ENCODE measurements at regions not wholly inside any gene's neighbourhood (a gene's known extent, or its start where the extent isn't known, plus 50 kb on each side); places are given as distances from the start of the nearest gene placed in this dataset.

GRCh38 chr1:79681382-79681781 lies 674.9 kb upstream of the ADGRL4 start:
- H3K9me3 Mint-ChIP-seq: peaks cover 15 to 63% (median 36%) of the 10 kb centered on the region in 6 donors
- DNase-seq: no peak
- H3K36me3 Mint-ChIP-seq: peaks cover 0 to 3% (median 0%) of the 10 kb centered on the region in 3 donors
- H3K27ac Mint-ChIP-seq: no peak overlapping the region
- H3K27me3 Mint-ChIP-seq (ENCODE audit: low read depth in 3 of 3): peaks cover 0 to 2% (median 0%) of the 10 kb centered on the region in 3 donors
- no peaks in the 10 kb centered on the region for H3K4me1 Mint-ChIP-seq
- no peak overlapping the region for H3K4me3 Mint-ChIP-seq

DNA sequence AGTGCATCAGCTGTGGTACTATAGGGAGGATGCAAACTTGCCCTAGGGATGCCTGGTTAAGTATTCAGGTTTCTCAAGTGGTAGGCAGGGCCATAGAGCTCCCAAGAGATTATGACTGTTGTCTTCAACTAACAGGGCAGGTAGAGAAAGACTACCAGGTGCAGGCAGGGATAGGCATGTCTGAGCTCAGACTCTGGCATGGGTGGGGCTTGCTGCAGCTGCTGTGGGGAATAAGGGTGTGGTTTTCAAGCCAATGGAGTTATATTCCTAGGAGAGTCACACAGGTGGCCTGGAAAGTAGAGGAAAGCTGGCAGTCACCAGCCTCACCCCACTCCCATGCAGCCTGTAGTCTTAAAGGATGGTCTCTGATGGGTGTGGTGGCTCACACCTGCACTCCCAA lies 673.4 kb upstream of the ADGRL4 start:
- peaks cover 0 to 3% (median 2%) of the 10 kb centered on the region in 3 donors for H3K36me3 Mint-ChIP-seq
- no peak for DNase-seq
- no peak overlapping the region for H3K4me3 Mint-ChIP-seq
- H3K27me3 Mint-ChIP-seq (ENCODE audit: low read depth in 3 of 3): peaks cover 0 to 3% (median 0%) of the 10 kb centered on the region in 3 donors
- H3K9me3 Mint-ChIP-seq: peaks cover 22 to 71% (median 44%) of the 10 kb centered on the region in 6 donors
- no peaks in the 10 kb centered on the region for H3K4me1 Mint-ChIP-seq
- no peak overlapping the region for H3K27ac Mint-ChIP-seq

DNA sequence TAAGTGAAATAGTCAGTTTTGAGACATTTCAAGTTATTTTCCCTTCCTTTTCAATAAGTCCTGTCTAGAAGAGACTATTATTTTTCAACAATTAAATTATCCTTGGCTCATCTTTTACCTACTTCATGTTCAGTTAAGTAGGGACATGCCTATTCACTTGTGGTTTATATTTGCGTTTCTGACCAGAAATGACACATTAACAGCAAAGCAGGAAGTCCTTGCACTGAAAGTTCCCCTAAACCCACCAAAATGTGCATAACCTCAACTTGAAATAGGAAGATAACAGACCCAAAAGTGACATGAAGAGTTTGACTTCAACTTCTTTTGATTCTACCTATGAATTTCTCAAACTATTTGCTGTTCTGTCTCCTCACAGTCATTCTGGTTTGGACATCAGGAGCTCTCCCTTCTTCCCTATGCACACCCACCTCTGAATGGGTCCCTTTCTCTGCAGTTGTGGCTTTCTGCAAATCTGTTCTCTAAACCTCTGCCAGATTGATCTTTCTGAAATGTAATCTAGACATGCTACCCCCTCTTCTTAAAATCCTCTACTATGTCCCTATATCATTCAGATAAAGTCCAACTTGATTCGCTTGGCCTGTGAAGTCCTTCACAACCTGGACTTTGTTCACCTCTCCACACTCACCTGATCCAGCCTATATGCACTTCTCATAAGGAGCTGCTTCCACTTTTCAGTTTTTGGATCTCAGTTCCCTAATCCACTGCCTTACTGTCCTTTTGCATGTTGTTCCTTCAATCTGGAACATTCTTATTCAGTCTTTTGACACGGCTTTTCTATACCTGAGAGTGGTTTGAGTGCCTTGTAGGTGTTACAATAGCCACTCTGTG lies 661.5 kb upstream of the ADGRL4 start:
- H3K4me1 Mint-ChIP-seq: no peaks in the 10 kb centered on the region
- no peak overlapping the region for H3K4me3 Mint-ChIP-seq
- no peak for DNase-seq
- no peaks in the 10 kb centered on the region for H3K36me3 Mint-ChIP-seq
- H3K27me3 Mint-ChIP-seq (ENCODE audit: low read depth in 3 of 3): peaks cover 0 to 2% (median 0%) of the 10 kb centered on the region in 3 donors
- no peak overlapping the region for H3K27ac Mint-ChIP-seq
- peaks cover 3 to 36% (median 32%) of the 10 kb centered on the region in 6 donors for H3K9me3 Mint-ChIP-seq

DNA sequence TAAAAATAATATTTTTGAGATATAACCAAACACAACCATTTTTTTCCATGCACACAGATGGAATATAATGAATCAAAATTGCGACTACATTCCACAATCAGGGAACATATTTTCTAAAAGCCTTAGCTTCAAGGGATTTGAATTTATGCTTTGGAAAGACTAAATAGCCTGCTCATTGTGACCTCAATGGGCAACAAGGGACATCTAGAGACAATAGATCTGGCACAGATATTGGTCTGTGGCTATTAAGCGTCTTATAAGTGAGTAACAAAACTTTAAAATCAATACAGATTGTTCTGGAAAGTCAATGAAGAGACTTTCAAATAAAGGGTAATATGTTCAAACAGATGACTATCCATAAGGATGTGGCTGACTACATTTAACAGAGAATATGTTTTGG lies 660.6 kb upstream of the ADGRL4 start:
- Mint-ChIP-seq H3K27ac (no peak overlapping the region), H3K9me3 (peaks cover 4 to 44% (median 34%) of the 10 kb centered on the region in 6 donors), H3K36me3 (no peaks in the 10 kb centered on the region), H3K4me3 (no peak overlapping the region), H3K4me1 (no peaks in the 10 kb centered on the region), H3K27me3 (ENCODE audit: low read depth in 3 of 3) (peaks cover 0 to 2% (median 0%) of the 10 kb centered on the region in 3 donors)
- DNase-seq: no peak

DNA sequence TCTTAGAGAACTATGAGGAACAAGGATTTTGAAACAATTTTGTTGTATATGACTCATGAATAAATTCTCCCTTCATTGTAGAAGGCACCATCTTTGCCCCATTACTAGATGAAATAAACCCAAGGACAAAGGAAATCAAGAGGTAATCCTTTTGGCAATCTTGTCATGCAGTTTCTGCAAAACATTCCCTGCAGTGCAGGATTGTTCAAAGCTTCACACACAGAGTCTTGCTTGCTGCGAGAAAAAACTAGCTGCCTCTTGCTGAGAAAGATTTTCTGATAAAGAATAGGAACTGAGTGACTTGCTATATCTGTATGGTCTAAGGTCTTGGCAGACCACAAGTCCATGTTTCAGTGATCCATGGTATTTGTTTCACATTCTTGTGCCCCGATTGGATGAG lies 657.4 kb upstream of the ADGRL4 start:
- Mint-ChIP-seq H3K4me3 (no peak overlapping the region), H3K4me1 (no peaks in the 10 kb centered on the region), H3K27me3 (ENCODE audit: low read depth in 3 of 3) (peaks cover 0 to 2% (median 0%) of the 10 kb centered on the region in 3 donors), H3K9me3 (peaks cover 8 to 42% (median 29%) of the 10 kb centered on the region in 6 donors), H3K27ac (no peak overlapping the region), H3K36me3 (no peaks in the 10 kb centered on the region)
- DNase-seq: no peak

GRCh38 chr1:79662596-79662995 lies 656.1 kb upstream of the ADGRL4 start:
- no peaks in the 10 kb centered on the region for H3K36me3 Mint-ChIP-seq
- no peak for DNase-seq
- peaks cover 0 to 2% (median 0%) of the 10 kb centered on the region in 3 donors for H3K27me3 Mint-ChIP-seq (ENCODE audit: low read depth in 3 of 3)
- H3K27ac Mint-ChIP-seq: no peak overlapping the region
- H3K4me1 Mint-ChIP-seq: no peaks in the 10 kb centered on the region
- peaks cover 5 to 38% (median 22%) of the 10 kb centered on the region in 6 donors for H3K9me3 Mint-ChIP-seq
- no peak overlapping the region for H3K4me3 Mint-ChIP-seq

DNA sequence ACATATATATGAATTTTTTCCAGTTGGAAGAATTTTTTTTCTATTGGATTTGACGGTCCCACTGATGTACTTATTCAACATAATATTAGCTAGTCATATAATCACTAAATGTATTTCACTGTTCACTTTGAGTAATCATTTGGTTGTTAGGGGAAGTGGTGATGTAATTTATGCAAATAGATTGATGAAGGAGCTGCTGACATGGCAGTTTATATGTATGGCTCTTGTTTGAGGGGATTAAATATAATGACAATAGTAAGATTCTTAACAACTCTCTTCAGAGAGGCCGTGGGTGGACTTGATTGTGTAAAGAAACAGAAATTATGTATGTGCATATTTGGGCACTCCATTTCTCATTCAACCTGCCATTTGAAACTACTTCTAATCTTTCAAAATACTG lies 653.6 kb upstream of the ADGRL4 start:
- DNase-seq: no peak
- Mint-ChIP-seq H3K36me3 (no peaks in the 10 kb centered on the region), H3K27me3 (ENCODE audit: low read depth in 3 of 3) (peaks cover 0 to 2% (median 0%) of the 10 kb centered on the region in 3 donors), H3K9me3 (peaks cover 8 to 41% (median 17%) of the 10 kb centered on the region in 6 donors), H3K27ac (no peak overlapping the region), H3K4me1 (no peaks in the 10 kb centered on the region), H3K4me3 (no peak overlapping the region)

- Mint-ChIP-seq H3K9me3 (peaks cover 10 to 41% (median 15%) of the 10 kb centered on the region in 6 donors), H3K4me3 (no peak overlapping the region), H3K27ac (no peak overlapping the region), H3K27me3 (ENCODE audit: low read depth in 3 of 3) (no peaks in the 10 kb centered on the region), H3K4me1 (no peaks in the 10 kb centered on the region), H3K36me3 (no peaks in the 10 kb centered on the region)
- no peak for DNase-seq
Observed at GRCh38 chr1:79657951-79658658, 651.6 kb upstream of the ADGRL4 start.

- Mint-ChIP-seq H3K36me3 (no peaks in the 10 kb centered on the region), H3K27ac (no peak overlapping the region), H3K9me3 (peaks cover 7 to 39% (median 12%) of the 10 kb centered on the region in 6 donors), H3K4me3 (no peak overlapping the region), H3K4me1 (no peaks in the 10 kb centered on the region), H3K27me3 (ENCODE audit: low read depth in 3 of 3) (no peaks in the 10 kb centered on the region)
- no peak for DNase-seq
Observed at GRCh38 chr1:79655876-79656275, 649.3 kb upstream of the ADGRL4 start.

DNA sequence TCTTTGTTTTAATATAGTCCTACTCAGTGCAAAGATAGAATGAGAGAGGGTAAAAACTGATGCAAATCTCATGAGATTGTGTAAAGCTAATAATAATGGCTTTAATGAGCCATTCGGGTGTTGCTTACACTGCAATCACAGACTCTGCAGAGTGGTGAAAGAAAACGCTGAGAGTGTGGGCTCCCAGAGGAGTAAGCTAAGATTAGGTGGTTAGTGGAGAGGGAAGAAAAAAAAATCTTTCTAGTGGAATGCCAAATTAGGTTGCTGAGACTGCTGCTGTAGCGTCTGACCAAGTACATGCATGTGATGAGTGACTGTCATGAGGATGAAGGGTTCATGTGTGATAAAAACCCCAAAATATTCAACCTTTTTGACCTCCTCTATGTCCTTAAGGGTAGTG lies 645.9 kb upstream of the ADGRL4 start:
- no peak overlapping the region for H3K27ac Mint-ChIP-seq
- no peak overlapping the region for H3K4me3 Mint-ChIP-seq
- H3K9me3 Mint-ChIP-seq: peaks cover 7 to 42% (median 16%) of the 10 kb centered on the region in 6 donors
- no peak for DNase-seq
- no peaks in the 10 kb centered on the region for H3K36me3 Mint-ChIP-seq
- no peaks in the 10 kb centered on the region for H3K27me3 Mint-ChIP-seq (ENCODE audit: low read depth in 3 of 3)
- no peaks in the 10 kb centered on the region for H3K4me1 Mint-ChIP-seq

DNA sequence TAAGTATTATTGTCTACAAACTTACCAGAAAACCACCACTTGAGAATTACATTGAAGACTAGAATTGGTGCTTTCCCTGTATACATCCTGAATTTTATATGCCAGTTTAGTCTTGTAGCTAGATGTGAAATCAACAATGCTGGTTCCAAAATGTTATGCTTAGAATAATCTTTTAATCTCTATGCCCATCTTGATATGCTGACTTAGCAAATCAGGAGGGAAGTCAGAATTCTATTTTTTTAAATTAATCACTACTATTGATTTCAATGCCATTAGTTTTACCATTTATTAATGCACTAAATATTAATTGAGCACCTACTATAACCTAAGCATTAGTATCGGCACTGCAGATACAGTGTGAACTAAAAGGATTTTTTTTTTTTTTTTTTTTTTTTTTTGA lies 641.6 kb upstream of the ADGRL4 start:
- peaks cover 3 to 59% (median 28%) of the 10 kb centered on the region in 6 donors for H3K9me3 Mint-ChIP-seq
- H3K27ac Mint-ChIP-seq: no peak overlapping the region

DNA sequence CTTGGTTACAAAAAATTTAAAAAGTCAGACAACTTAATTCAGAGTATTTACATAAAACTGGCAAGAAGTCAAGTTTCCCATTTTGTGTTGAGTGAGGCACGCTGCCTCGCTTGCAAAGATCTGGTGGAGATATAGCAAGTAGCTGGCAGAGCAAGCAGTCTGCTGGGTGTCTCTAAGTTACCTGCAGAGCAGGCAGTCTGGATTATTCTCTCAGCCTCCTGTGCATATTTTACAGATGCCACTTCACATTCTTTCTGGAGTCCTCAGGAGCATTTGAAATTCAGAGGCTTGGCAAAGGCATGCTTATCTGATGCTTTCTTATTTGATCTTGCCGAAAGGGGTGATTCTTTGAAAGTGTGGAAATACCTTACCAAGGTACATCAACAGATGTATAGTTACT lies 640.4 kb upstream of the ADGRL4 start:
- DNase-seq: no peak
- Mint-ChIP-seq H3K4me3 (no peak overlapping the region), H3K4me1 (no peaks in the 10 kb centered on the region), H3K27ac (no peak overlapping the region), H3K27me3 (ENCODE audit: low read depth in 3 of 3) (no peaks in the 10 kb centered on the region), H3K36me3 (no peaks in the 10 kb centered on the region), H3K9me3 (peaks cover 3 to 65% (median 33%) of the 10 kb centered on the region in 6 donors)

More for the DNA sequence above, 641.6 kb upstream of the ADGRL4 start:
- no peak for DNase-seq
- Mint-ChIP-seq H3K36me3 (no peaks in the 10 kb centered on the region), H3K4me3 (no peak overlapping the region), H3K4me1 (no peaks in the 10 kb centered on the region), H3K27me3 (ENCODE audit: low read depth in 3 of 3) (no peaks in the 10 kb centered on the region)

- H3K36me3 Mint-ChIP-seq: peaks cover 0 to 8% (median 0%) of the 10 kb centered on the region in 3 donors
- no peak overlapping the region for H3K4me3 Mint-ChIP-seq
- H3K27me3 Mint-ChIP-seq (ENCODE audit: low read depth in 3 of 3): peaks cover 0 to 3% (median 0%) of the 10 kb centered on the region in 3 donors
- H3K27ac Mint-ChIP-seq: no peak overlapping the region
- DNase-seq: no peak
- H3K9me3 Mint-ChIP-seq: peaks cover 22 to 66% (median 34%) of the 10 kb centered on the region in 6 donors
- no peaks in the 10 kb centered on the region for H3K4me1 Mint-ChIP-seq
Observed at GRCh38 chr1:79638382-79638781, 631.9 kb upstream of the ADGRL4 start.

GRCh38 chr1:79633456-79633855 lies 626.9 kb upstream of the ADGRL4 start:
- Mint-ChIP-seq H3K36me3 (peaks cover 0 to 4% (median 0%) of the 10 kb centered on the region in 3 donors), H3K4me3 (no peak overlapping the region), H3K27ac (no peak overlapping the region), H3K27me3 (ENCODE audit: low read depth in 3 of 3) (peaks cover 0 to 1% (median 0%) of the 10 kb centered on the region in 3 donors), H3K4me1 (no peaks in the 10 kb centered on the region), H3K9me3 (peaks cover 4 to 43% (median 22%) of the 10 kb centered on the region in 6 donors)
- DNase-seq: no peak
